Esophagus muscularis mucosa (tissue), 4 donors: ENCODE measurements at regions not wholly inside any gene's neighbourhood (a gene's known extent, or its start where the extent isn't known, plus 50 kb on each side); places are given as distances from the start of the nearest gene placed in this dataset.

Experiments used
- DNase-seq: peaks from one replicate; pipeline ENCODE4 v3.0.0-alpha.2; 2017; ENCODE audit errors: extremely low spot score
- H3K27ac ChIP-seq, 4 donors: fragments of 200-600 bp; sonication (generic); replicated peaks in 1 of 4; 1 replicate in 3 of 4; 2 replicates in 1 of 4; pipeline ENCODE4 v1.5.1; 2016 to 2019; ENCODE audit warnings: mild to moderate bottlenecking in 1 of 4
- H3K27me3 ChIP-seq, 4 donors: fragments of 200-600 bp; sonication (generic); one replicate each; pipeline versions ENCODE4 v1.5.1 to v1.6.0; 2016 to 2019
- H3K36me3 ChIP-seq, 4 donors: fragments of 200-600 bp; sonication (generic); one replicate each; pipeline ENCODE4 v1.5.1; 2016 to 2019
- H3K4me1 ChIP-seq, 4 donors: fragments of 200-600 bp; sonication (generic); one replicate each; pipeline ENCODE4 v1.5.1; 2016 to 2019
- H3K4me3 ChIP-seq, 4 donors: fragments of 200-600 bp; sonication (generic); 1 replicate in 2 of 4; 2 replicates in 2 of 4; pipeline ENCODE4 v1.5.1; 2016 to 2019; ENCODE audit warnings: mild to moderate bottlenecking in 4 of 4, moderate library complexity in 1 of 4
- H3K9me3 ChIP-seq, 4 donors: fragments of 200-600 bp; sonication (generic); 1 replicate in 3 of 4; 2 replicates in 1 of 4; pipeline ENCODE4 v1.5.1; 2016 to 2019
- EP300 ChIP-seq: sonication (generic); formaldehyde crosslinking; IDR thresholded peaks from one replicate; pipeline ENCODE4 v1.6.1; 2017; ENCODE audit warnings: antibody characterized with exemption
- POLR2A ChIP-seq: fragments of 450-650 bp; IDR thresholded peaks from one replicate; pipeline ENCODE4 v1.6.1; 2017; ENCODE audit warnings: antibody characterized with exemption, moderate library complexity, mild to moderate bottlenecking, low read depth
- POLR2AphosphoS5 ChIP-seq, 2 donors: sonication (generic); formaldehyde crosslinking; IDR thresholded peaks; one replicate each; pipeline ENCODE4 v1.6.1; 2017; ENCODE audit warnings: antibody characterized with exemption in 2 of 2
- WGBS: methylation state at CpG from one replicate; pipeline ENCODE4 v1.1.5; 2018; 5-methylcytosine and 5-hydroxymethylcytosine counted together
- intact Hi-C: fragments of 100-400 bp; cut with DNase I; formaldehyde crosslinking; loops from one replicate; pipeline ENCODE4 v1.15.1; 2023
- TF ChIP-seq, protein P1 (sequence below), 3 experiments: fragments of 200-600 bp in 2 of 3; fragments of 450-650 bp in 1 of 3; sonication (generic) in 2 of 3; IDR thresholded peaks; one replicate each; pipeline ENCODE4 v1.5.1; 2017 to 2019; ENCODE audit warnings: antibody characterized with exemption in 3 of 3, mild to moderate bottlenecking in 2 of 3, moderate library complexity in 1 of 3

DNA sequence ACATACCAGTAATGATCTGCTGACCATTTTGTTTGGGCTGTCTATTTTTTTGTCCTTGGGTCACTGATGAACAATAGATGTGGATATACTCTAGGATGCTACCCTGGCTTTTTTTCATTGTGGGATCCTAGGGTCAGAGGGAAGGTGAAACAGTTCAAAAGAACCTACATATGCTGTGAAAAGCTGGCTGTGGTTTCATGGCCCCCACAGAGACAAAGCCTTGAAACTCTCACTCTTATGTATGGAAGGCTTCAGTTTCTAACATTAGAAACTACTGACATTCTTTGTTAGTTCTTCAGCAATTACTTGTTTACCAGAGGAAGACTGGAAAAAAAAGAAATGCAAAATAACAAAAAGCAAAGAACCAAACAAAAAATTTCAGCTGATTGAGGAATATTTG, 250.7 kb downstream of the FAT3 start:
- peak; percentile 8 for DNase-seq
- intact Hi-C loops = no loop called here

DNA sequence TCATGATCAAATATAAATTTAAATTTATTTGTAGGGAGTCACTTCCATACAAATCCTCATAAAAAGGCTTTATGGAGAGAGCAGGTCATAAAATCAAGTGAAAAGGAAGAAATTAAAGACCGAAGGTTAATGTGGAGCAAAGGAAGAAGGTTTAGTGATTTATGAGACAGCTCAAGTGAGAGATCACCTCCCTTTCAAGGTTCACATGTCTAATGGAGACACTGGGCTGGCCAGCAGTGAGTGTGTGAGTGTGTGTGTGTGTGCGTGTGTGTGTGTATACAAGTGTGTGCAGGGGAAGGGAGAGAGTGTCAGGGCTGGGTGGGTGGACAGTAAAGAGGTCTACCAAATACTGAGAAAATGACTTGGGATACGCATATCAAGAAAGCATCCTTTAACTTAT, 251.2 kb downstream of the FAT3 start:
- Histone ChIP-seq H3K27ac (no peak overlapping the region), H3K36me3 (no peaks in the 10 kb centered on the region), H3K9me3 (no peaks in the 10 kb centered on the region), H3K4me3 (no peak overlapping the region), H3K4me1 (no peaks in the 10 kb centered on the region), H3K27me3 (no peaks in the 10 kb centered on the region)
- DNase-seq = peak; percentile 37
- TF ChIP-seq POLR2AphosphoS5 (IDR thresholded peaks at IDR 0.05) = no peak
- TF ChIP-seq POLR2A = no peak
- TF ChIP-seq, protein P1, sequence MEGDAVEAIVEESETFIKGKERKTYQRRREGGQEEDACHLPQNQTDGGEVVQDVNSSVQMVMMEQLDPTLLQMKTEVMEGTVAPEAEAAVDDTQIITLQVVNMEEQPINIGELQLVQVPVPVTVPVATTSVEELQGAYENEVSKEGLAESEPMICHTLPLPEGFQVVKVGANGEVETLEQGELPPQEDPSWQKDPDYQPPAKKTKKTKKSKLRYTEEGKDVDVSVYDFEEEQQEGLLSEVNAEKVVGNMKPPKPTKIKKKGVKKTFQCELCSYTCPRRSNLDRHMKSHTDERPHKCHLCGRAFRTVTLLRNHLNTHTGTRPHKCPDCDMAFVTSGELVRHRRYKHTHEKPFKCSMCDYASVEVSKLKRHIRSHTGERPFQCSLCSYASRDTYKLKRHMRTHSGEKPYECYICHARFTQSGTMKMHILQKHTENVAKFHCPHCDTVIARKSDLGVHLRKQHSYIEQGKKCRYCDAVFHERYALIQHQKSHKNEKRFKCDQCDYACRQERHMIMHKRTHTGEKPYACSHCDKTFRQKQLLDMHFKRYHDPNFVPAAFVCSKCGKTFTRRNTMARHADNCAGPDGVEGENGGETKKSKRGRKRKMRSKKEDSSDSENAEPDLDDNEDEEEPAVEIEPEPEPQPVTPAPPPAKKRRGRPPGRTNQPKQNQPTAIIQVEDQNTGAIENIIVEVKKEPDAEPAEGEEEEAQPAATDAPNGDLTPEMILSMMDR (IDR thresholded peaks at IDR 0.05) = no peak
- no peak for TF ChIP-seq EP300
- intact Hi-C loops = no loop called here
- WGBS = 96% methylated on average over 3 of the region's 3 CpGs

More for the DNA sequence above, 250.7 kb downstream of the FAT3 start:
- H3K4me1 ChIP-seq = no peaks in the 10 kb centered on the region
- H3K9me3 ChIP-seq = no peaks in the 10 kb centered on the region
- no peaks in the 10 kb centered on the region for H3K27me3 ChIP-seq
- H3K36me3 ChIP-seq = no peaks in the 10 kb centered on the region
- TF ChIP-seq POLR2AphosphoS5 (IDR thresholded peaks at IDR 0.05) (no peak), EP300 (no peak), POLR2A (no peak)
- TF ChIP-seq, protein P1 (IDR thresholded peaks at IDR 0.05) = no peak
- no peak overlapping the region for H3K27ac ChIP-seq
- H3K4me3 ChIP-seq = no peak overlapping the region

DNA sequence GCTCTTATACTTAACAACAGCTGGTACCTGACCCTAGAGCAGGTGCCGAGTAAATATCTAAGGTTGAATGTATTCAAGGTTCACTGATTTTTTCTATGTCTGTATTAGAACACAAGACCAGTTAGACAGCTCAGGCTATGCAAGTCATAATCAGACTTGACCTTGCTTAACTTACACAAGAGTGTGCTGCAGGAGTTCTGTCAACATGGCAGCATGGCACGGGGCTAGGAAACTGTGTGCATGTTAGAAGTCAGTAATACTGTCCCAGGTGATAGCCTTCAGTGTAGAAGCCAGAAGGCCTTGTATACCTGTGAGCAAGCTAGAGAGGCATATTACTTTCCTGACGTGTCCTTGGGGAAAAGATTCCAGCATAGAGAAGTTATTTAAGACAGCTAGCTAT, 253.1 kb downstream of the FAT3 start:
- Histone ChIP-seq H3K9me3 (no peaks in the 10 kb centered on the region), H3K27me3 (no peaks in the 10 kb centered on the region), H3K36me3 (no peaks in the 10 kb centered on the region), H3K4me3 (no peak overlapping the region), H3K27ac (no peak overlapping the region), H3K4me1 (no peaks in the 10 kb centered on the region)
- 96% methylated on average over 3 of the region's 3 CpGs for WGBS
- intact Hi-C loops = no loop called here
- no peak for TF ChIP-seq POLR2A
- no peak for TF ChIP-seq EP300
- no peak for TF ChIP-seq POLR2AphosphoS5 (IDR thresholded peaks at IDR 0.05)
- TF ChIP-seq, protein P1 (IDR thresholded peaks at IDR 0.05) = no peak
- DNase-seq = peak; percentile 47

DNA sequence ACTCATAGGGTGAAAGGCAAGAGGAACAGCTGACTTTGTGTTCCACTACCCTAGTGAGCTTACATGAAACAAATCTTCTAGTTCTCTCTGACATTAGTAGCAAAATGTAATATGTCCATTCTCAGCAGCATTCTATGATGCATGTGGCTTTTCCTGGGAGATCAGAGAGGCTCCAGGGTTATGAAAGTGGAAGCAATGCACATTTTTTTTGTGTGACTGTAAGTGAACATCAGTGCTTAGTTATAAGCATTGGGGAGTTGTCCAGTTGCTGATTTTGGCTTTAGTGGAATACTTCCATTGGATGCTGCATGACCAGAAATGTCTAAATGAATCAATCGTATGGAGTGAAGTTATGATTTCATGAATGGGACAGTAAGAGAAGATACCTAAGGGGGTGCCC, 255.9 kb downstream of the FAT3 start:
- intact Hi-C loops = no loop called here

More for the DNA sequence above, 255.9 kb downstream of the FAT3 start:
- DNase-seq = no peak
- Histone ChIP-seq H3K36me3 (no peaks in the 10 kb centered on the region), H3K27me3 (no peaks in the 10 kb centered on the region), H3K4me1 (no peaks in the 10 kb centered on the region), H3K9me3 (no peaks in the 10 kb centered on the region), H3K27ac (no peak overlapping the region), H3K4me3 (no peak overlapping the region)
- WGBS = 95% methylated on average over 1 of the region's 1 CpG
- TF ChIP-seq, protein P1 (IDR thresholded peaks at IDR 0.05) = no peak
- TF ChIP-seq POLR2AphosphoS5 (IDR thresholded peaks at IDR 0.05) (no peak), POLR2A (no peak), EP300 (no peak)
